ENCODE measurements at regions not wholly inside any gene's neighbourhood (a gene's known extent, or its start where the extent isn't known, plus 50 kb on each side); places are given as distances from the start of the nearest gene placed in this dataset.

GRCh38 chr2:7838669-7839068 lies 843.2 kb upstream of the ID2 start:
- H3K4me3 Mint-ChIP-seq (ENCODE audit: unreplicated experiment), result no peak overlapping the region
- H3K36me3 Mint-ChIP-seq (ENCODE audit: unreplicated experiment), result no peaks in the 10 kb centered on the region
- no peaks in the 10 kb centered on the region for H3K9me3 Mint-ChIP-seq (ENCODE audit: unreplicated experiment)
- no peak overlapping the region for H3K27ac Mint-ChIP-seq (ENCODE audit: unreplicated experiment)
- DNase-seq (ENCODE audit: extremely low spot score, unreplicated experiment), result no peak
- no peak for TF ChIP-seq CTCF (IDR thresholded peaks at IDR 0.05)
- H3K27me3 Mint-ChIP-seq (ENCODE audit: unreplicated experiment), result no peaks in the 10 kb centered on the region
- H3K4me1 Mint-ChIP-seq (ENCODE audit: unreplicated experiment), result no peaks in the 10 kb centered on the region

GRCh38 chr2:7840651-7841380 lies 841.0 kb upstream of the ID2 start:
- no peak for DNase-seq (ENCODE audit: extremely low spot score, unreplicated experiment)
- Mint-ChIP-seq H3K4me1 (ENCODE audit: unreplicated experiment) (peaks cover 1% of the 10 kb centered on the region), H3K27me3 (ENCODE audit: unreplicated experiment) (no peaks in the 10 kb centered on the region), H3K4me3 (ENCODE audit: unreplicated experiment) (no peak overlapping the region), H3K36me3 (ENCODE audit: unreplicated experiment) (no peaks in the 10 kb centered on the region), H3K9me3 (ENCODE audit: unreplicated experiment) (no peaks in the 10 kb centered on the region), H3K27ac (ENCODE audit: unreplicated experiment) (no peak overlapping the region)
- no peak for TF ChIP-seq CTCF (IDR thresholded peaks at IDR 0.05)

GRCh38 chr2:7841751-7842150 lies 840.1 kb upstream of the ID2 start:
- no peak for DNase-seq (ENCODE audit: extremely low spot score, unreplicated experiment)
- H3K4me1 Mint-ChIP-seq (ENCODE audit: unreplicated experiment), result peaks cover 1% of the 10 kb centered on the region
- H3K36me3 Mint-ChIP-seq (ENCODE audit: unreplicated experiment), result no peaks in the 10 kb centered on the region
- no peak overlapping the region for H3K4me3 Mint-ChIP-seq (ENCODE audit: unreplicated experiment)
- TF ChIP-seq CTCF (IDR thresholded peaks at IDR 0.05), result no peak
- no peaks in the 10 kb centered on the region for H3K9me3 Mint-ChIP-seq (ENCODE audit: unreplicated experiment)
- no peak overlapping the region for H3K27ac Mint-ChIP-seq (ENCODE audit: unreplicated experiment)
- H3K27me3 Mint-ChIP-seq (ENCODE audit: unreplicated experiment), result no peaks in the 10 kb centered on the region

GRCh38 chr2:7844414-7844965 lies 837.4 kb upstream of the ID2 start:
- Mint-ChIP-seq H3K4me1 (ENCODE audit: unreplicated experiment) (peaks cover 1% of the 10 kb centered on the region), H3K9me3 (ENCODE audit: unreplicated experiment) (no peaks in the 10 kb centered on the region), H3K27ac (ENCODE audit: unreplicated experiment) (no peak overlapping the region), H3K27me3 (ENCODE audit: unreplicated experiment) (no peaks in the 10 kb centered on the region), H3K36me3 (ENCODE audit: unreplicated experiment) (no peaks in the 10 kb centered on the region), H3K4me3 (ENCODE audit: unreplicated experiment) (no peak overlapping the region)
- no peak for TF ChIP-seq CTCF (IDR thresholded peaks at IDR 0.05)
- DNase-seq (ENCODE audit: extremely low spot score, unreplicated experiment), result no peak

GRCh38 chr2:7845332-7845731 lies 836.5 kb upstream of the ID2 start:
- peaks cover 1% of the 10 kb centered on the region for H3K4me1 Mint-ChIP-seq (ENCODE audit: unreplicated experiment)
- no peaks in the 10 kb centered on the region for H3K36me3 Mint-ChIP-seq (ENCODE audit: unreplicated experiment)
- no peak for DNase-seq (ENCODE audit: extremely low spot score, unreplicated experiment)
- TF ChIP-seq CTCF (IDR thresholded peaks at IDR 0.05), result no peak
- no peak overlapping the region for H3K27ac Mint-ChIP-seq (ENCODE audit: unreplicated experiment)
- H3K9me3 Mint-ChIP-seq (ENCODE audit: unreplicated experiment), result no peaks in the 10 kb centered on the region
- no peaks in the 10 kb centered on the region for H3K27me3 Mint-ChIP-seq (ENCODE audit: unreplicated experiment)
- H3K4me3 Mint-ChIP-seq (ENCODE audit: unreplicated experiment), result no peak overlapping the region
